ENCODE measurements at regions not wholly inside any gene's neighbourhood (a gene's known extent, or its start where the extent isn't known, plus 50 kb on each side); places are given as distances from the start of the nearest gene placed in this dataset.

DNA sequence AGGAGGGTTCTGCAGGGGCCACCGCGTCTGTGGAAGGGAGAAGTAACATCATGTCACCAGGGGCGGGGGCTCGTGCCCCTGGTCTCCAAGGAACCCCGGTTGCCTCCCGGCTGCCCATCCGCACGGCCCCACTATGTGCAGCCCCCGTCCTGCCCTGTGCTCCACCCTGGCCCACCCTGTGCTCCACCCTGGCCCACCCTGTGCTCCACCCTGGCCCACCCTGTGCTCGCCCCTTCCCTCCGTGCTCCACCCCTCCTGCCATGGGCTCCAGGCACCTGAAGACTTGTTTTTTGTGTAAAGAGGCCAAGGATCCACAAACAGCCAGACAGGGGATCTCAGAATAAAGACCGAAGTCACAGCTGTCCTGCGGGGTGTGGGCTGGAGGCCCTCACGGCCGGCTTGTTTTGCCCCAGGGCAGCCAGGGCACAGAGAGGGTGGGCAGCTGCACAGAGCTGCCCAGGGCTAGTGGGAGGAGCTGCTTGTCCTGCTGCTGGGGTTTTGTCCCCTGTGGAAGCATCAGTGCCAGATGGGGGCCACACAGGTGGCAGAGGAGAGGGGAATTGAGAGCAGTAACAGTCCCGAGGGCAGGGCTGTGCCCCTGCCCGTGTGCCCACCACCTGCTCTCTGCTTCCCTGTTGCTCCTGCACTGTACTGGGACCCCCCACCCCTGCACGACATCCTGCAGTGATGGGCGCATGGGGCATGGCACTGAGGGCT is 147.0 kb upstream of the CIBAR2 start:
- Histone ChIP-seq H3K27ac (no peak overlapping the region), H3K4me1 (no peaks in the 10 kb centered on the region), H3K27me3 (peaks cover 0 to 8% (median 0%) of the 10 kb centered on the region in 9 donors), H3K4me3 (no peak overlapping the region), H3K36me3 (no peaks in the 10 kb centered on the region), H3K9me3 (no peaks in the 10 kb centered on the region)
- intact Hi-C loops (cut with DNase I) = no loop called here
- ATAC-seq (no peak), DNase-seq (no peak)
- WGBS, 4 donors = 87 to 91% (median 88%) methylated on average over 16 to 19 of the region's 19 CpGs
- TF ChIP-seq POLR2A (IDR thresholded peaks at IDR 0.05) = no peak

DNA sequence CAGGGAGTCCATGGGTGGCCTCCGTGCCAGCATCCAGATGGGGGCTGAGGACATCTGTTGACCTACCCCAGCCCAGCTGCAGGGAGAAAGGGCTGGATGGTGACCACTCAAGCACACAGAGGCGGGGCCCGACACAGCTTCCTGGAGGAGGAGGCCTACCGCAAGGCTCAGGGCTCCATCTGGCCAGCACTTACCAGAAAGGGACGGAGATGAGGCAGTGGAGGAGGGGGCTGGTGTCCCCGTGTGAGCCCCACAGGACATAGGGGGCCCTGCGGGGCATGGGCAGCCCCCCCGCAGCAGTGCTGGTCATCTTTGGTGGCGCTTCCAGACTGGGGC is 147.5 kb upstream of the CIBAR2 start:
- H3K27ac ChIP-seq = no peak overlapping the region
- DNase-seq (no peak), ATAC-seq (no peak)
- WGBS, 4 donors = 88 to 94% (median 91%) methylated on average over 8 to 9 of the region's 9 CpGs
- no peaks in the 10 kb centered on the region for H3K36me3 ChIP-seq
- no peaks in the 10 kb centered on the region for H3K9me3 ChIP-seq
- H3K27me3 ChIP-seq = peaks cover 0 to 8% (median 0%) of the 10 kb centered on the region in 9 donors
- no peak overlapping the region for H3K4me3 ChIP-seq
- intact Hi-C loops (cut with DNase I) = no loop called here
- no peaks in the 10 kb centered on the region for H3K4me1 ChIP-seq
- TF ChIP-seq, protein P1, sequence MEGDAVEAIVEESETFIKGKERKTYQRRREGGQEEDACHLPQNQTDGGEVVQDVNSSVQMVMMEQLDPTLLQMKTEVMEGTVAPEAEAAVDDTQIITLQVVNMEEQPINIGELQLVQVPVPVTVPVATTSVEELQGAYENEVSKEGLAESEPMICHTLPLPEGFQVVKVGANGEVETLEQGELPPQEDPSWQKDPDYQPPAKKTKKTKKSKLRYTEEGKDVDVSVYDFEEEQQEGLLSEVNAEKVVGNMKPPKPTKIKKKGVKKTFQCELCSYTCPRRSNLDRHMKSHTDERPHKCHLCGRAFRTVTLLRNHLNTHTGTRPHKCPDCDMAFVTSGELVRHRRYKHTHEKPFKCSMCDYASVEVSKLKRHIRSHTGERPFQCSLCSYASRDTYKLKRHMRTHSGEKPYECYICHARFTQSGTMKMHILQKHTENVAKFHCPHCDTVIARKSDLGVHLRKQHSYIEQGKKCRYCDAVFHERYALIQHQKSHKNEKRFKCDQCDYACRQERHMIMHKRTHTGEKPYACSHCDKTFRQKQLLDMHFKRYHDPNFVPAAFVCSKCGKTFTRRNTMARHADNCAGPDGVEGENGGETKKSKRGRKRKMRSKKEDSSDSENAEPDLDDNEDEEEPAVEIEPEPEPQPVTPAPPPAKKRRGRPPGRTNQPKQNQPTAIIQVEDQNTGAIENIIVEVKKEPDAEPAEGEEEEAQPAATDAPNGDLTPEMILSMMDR (IDR thresholded peaks at IDR 0.05) = no peak
- TF ChIP-seq POLR2A (IDR thresholded peaks at IDR 0.05) = no peak

DNA sequence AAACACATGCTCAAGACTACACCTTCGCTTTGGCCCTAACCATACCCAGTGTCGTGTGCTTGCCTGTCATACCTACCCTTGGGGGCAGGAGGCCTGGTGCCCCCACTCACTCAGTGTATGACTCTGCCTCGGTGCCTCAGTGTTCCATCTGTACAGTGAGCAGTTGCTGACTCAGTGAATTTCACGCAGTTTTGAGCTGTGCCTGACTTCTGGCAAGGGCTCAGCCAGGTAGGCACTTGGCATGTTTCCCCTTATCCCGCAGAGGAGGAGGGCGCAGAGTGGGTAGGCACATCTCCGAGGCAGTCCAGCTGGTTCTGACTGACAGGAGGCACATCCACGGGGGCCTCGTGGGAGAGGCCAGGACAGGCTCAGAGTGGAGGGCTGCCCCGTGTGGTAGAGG is 148.9 kb upstream of the CIBAR2 start:
- intact Hi-C loops (cut with DNase I) = no loop called here

DNA sequence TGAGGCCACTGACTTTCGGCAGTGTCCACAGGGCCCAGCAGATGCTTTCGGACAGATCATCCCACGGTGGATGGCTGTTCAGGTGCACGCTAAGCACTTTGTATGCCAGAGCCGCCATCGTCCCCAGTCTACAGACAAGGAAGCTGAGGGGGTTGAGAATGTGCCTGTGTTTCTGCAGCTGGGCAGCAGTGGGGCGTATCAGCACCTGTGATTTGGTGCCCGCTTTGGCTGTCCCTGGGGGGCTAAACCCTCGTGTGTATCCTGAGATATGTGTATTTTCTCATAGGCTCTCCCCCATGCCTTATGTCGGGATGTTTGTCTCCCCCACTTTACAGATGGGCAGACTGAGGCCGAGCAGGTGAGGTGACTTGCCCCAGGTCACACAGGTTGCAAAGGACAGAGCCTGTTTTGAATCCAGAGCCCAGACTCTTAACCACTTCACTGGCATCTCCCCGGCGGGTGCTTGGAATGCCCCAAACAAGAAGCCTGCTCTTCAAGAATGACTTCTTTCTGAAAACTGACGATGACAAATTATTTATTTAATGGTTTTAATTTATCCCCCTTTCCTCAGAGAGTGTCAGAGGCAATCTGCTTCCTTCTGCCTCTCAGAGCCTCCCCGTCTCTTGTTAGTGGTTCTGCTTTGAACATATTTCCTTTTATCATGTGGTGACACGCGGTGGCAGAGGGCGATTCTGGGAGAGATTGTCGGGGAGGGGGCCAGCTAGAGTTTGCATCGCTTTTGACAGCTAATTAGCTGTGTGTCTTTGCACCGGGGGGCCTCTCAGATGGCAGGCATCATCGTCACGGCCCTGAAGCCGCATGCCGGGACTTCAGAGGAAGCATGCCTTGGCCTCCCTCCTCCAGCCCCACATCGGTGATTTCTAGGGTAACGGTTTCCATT is 149.6 kb upstream of the CIBAR2 start:
- Histone ChIP-seq H3K9me3 (no peaks in the 10 kb centered on the region), H3K27me3 (peaks cover 0 to 8% (median 0%) of the 10 kb centered on the region in 9 donors), H3K36me3 (no peaks in the 10 kb centered on the region), H3K4me1 (no peaks in the 10 kb centered on the region), H3K4me3 (no peak overlapping the region), H3K27ac (no peak overlapping the region)
- TF ChIP-seq POLR2A (IDR thresholded peaks at IDR 0.05) = no peak
- TF ChIP-seq, protein P1 (IDR thresholded peaks at IDR 0.05) = no peak
- 84 to 91% (median 89%) methylated on average over 24 to 27 of the region's 27 CpGs for WGBS, 4 donors
- intact Hi-C loops (cut with DNase I) = no loop called here
- ATAC-seq (no peak), DNase-seq (no peak)

More for the DNA sequence above, 148.9 kb upstream of the CIBAR2 start:
- H3K27me3 ChIP-seq = peaks cover 0 to 8% (median 0%) of the 10 kb centered on the region in 9 donors
- ATAC-seq (no peak), DNase-seq (no peak)
- WGBS, 4 donors = 93 to 97% (median 94%) methylated on average over 10 of the region's 10 CpGs
- H3K36me3 ChIP-seq = no peaks in the 10 kb centered on the region
- no peaks in the 10 kb centered on the region for H3K4me1 ChIP-seq
- no peak overlapping the region for H3K4me3 ChIP-seq
- no peak for TF ChIP-seq POLR2A (IDR thresholded peaks at IDR 0.05)
- TF ChIP-seq, protein P1 (IDR thresholded peaks at IDR 0.05) = no peak
- H3K9me3 ChIP-seq = no peaks in the 10 kb centered on the region
- no peak overlapping the region for H3K27ac ChIP-seq

All from heart left ventricle (tissue), 16 donors.